GM06990 (cell line): ENCODE measurements at regions not wholly inside any gene's neighbourhood (a gene's known extent, or its start where the extent isn't known, plus 50 kb on each side); places are given as distances from the start of the nearest gene placed in this dataset.

ENCODE experiments used
- DNase-seq: peaks from one replicate; pipeline ENCODE4 v3.0.0-alpha.2; 2011; ENCODE audit not compliant: insufficient read length; ENCODE audit errors: extremely low read depth
- H3K27me3 ChIP-seq: replicated peaks from 2 replicates; pipeline ENCODE4 v1.6.0; 2011; ENCODE audit warnings: low read length; ENCODE audit not compliant: control insufficient read depth, insufficient read depth
- H3K36me3 ChIP-seq: 2 replicates; pipeline ENCODE4 v1.5.1; 2011; ENCODE audit warnings: low read length; ENCODE audit not compliant: control insufficient read depth, insufficient read depth
- H3K4me3 ChIP-seq: replicated peaks from 2 replicates; pipeline ENCODE4 v1.5.1; 2011; ENCODE audit warnings: low read depth, mild to moderate bottlenecking, control low read depth, low read length
- CTCF ChIP-seq: IDR thresholded peaks from 2 replicates; pipeline ENCODE4 v1.5.1; 2011; ENCODE audit warnings: low read length, control low read depth, mild to moderate bottlenecking, inconsistent platforms; ENCODE audit not compliant: insufficient read depth, poor library complexity, severe bottlenecking

- no peak for TF ChIP-seq CTCF
- no peak for DNase-seq
- Histone ChIP-seq H3K27me3 (no peaks in the 10 kb centered on the region), H3K4me3 (no peak overlapping the region), H3K36me3 (no peaks in the 10 kb centered on the region)
Observed at GRCh38 chr6:82484001-82484400, 120.4 kb downstream of the TPBG start.

- no peak overlapping the region for H3K4me3 ChIP-seq
- DNase-seq: no peak
- no peaks in the 10 kb centered on the region for H3K27me3 ChIP-seq
- H3K36me3 ChIP-seq: no peaks in the 10 kb centered on the region
- no peak for TF ChIP-seq CTCF
Observed at GRCh38 chr6:82484737-82485626, 121.4 kb downstream of the TPBG start.

GRCh38 chr6:82487895-82488294, 124.3 kb downstream of the TPBG start:
- no peak for TF ChIP-seq CTCF
- Histone ChIP-seq H3K4me3 (no peak overlapping the region), H3K27me3 (no peaks in the 10 kb centered on the region), H3K36me3 (no peaks in the 10 kb centered on the region)
- DNase-seq: no peak

GRCh38 chr6:82488403-82488802, 124.8 kb downstream of the TPBG start:
- H3K27me3 ChIP-seq: no peaks in the 10 kb centered on the region
- no peak overlapping the region for H3K4me3 ChIP-seq
- no peak for TF ChIP-seq CTCF
- no peaks in the 10 kb centered on the region for H3K36me3 ChIP-seq
- DNase-seq: no peak

- Histone ChIP-seq H3K4me3 (no peak overlapping the region), H3K27me3 (no peaks in the 10 kb centered on the region), H3K36me3 (no peaks in the 10 kb centered on the region)
- TF ChIP-seq CTCF: no peak
- DNase-seq: no peak
Observed at GRCh38 chr6:82492134-82492533, 128.5 kb downstream of the TPBG start.
